ENCODE measurements at regions not wholly inside any gene's neighbourhood (a gene's known extent, or its start where the extent isn't known, plus 50 kb on each side); places are given as distances from the start of the nearest gene placed in this dataset.

- in situ Hi-C loops (cut with HindIII; ENCODE audit: low pct_unique_long_range_greater_than_20kb, low sequenced_read_pairs) = no loop called here
- no peak for DNase-seq (ENCODE audit: low read depth in 1 of 2, low spot score in 1 of 2)
- no peak for TF ChIP-seq JUND (IDR thresholded peaks at IDR 0.05; ENCODE audit: low read depth)
Measured at GRCh38 chr2:885230-886071, 65.2 kb upstream of the SNTG2 start.

- DNase-seq (ENCODE audit: low read depth in 1 of 2, low spot score in 1 of 2) = no peak
- in situ Hi-C loops (cut with HindIII; ENCODE audit: low pct_unique_long_range_greater_than_20kb, low sequenced_read_pairs) = no loop called here
- no peak for TF ChIP-seq JUND (IDR thresholded peaks at IDR 0.05; ENCODE audit: low read depth)
Measured at GRCh38 chr2:883803-884748, 66.6 kb upstream of the SNTG2 start.

DNA sequence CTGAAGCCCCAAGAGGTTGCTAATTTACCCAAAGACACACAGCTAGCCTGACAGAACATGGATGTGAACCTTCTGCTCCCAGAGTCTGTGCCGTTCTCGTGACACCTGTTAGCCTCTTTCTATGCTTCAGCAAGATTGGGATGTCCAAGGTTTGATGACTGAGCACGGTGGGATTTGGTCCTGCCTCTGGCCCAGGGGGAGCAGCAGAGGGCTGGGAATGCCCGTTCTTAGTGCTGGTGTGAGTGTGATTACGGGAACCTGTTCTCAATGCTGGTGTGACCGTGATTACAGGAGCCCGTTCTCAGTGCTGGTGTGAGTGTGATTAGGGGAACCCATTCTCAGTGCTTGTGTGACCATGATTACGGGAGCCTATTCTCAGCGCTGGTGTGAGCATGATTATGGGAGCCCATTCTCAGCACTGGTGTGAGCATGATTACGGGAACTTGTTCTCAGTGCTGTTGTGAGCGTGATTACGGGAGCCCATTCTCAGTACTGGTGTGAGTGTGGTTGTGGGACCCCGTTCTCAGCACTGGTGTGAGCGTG is 67.3 kb upstream of the SNTG2 start:
- in situ Hi-C loops (cut with HindIII; ENCODE audit: low pct_unique_long_range_greater_than_20kb, low sequenced_read_pairs) = no loop called here
- TF ChIP-seq JUND (IDR thresholded peaks at IDR 0.05; ENCODE audit: low read depth) = no peak
- no peak for DNase-seq (ENCODE audit: low read depth in 1 of 2, low spot score in 1 of 2)

DNA sequence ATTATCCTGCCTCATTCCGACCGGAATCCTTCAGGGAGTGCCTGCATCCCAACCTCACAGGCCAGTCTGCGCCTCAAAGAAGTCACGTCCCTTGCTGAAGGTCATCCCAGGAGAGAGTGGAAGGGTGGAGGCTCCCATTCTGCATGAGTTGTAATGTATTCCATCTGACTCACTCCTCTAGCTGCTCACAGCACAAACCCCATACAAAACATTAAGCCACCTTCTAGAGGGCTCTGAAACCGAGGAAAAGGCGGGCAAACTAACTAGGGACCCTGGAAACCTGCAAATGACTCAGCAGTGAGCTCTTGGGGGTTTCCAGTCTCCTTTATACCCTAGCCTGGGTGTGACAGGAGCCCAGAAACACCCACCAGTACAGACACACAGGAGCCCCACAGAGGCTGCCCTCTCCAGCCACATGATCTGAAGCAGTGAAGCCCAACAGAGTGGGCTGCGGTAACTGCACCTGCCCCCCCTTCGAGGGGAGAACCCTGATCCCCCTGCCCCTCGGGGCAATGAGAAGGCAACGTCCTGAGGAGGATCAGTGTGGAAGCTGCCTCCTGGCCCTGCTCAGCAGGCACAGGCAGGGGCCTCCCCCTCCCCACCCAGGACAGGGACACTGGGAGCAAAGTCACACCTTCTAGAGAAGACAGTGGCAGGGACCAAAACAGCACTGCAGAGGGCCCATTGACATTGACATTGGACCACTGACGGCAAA is 69.3 kb upstream of the SNTG2 start:
- DNase-seq (ENCODE audit: low read depth in 1 of 2, low spot score in 1 of 2) = no peak
- in situ Hi-C loops (cut with HindIII; ENCODE audit: low pct_unique_long_range_greater_than_20kb, low sequenced_read_pairs) = no loop called here
- TF ChIP-seq JUND (IDR thresholded peaks at IDR 0.05; ENCODE audit: low read depth) = no peak

- no peak for DNase-seq (ENCODE audit: low read depth in 1 of 2, low spot score in 1 of 2)
- in situ Hi-C loops (cut with HindIII; ENCODE audit: low pct_unique_long_range_greater_than_20kb, low sequenced_read_pairs) = no loop called here
- no peak for TF ChIP-seq JUND (IDR thresholded peaks at IDR 0.05; ENCODE audit: low read depth)
Measured at GRCh38 chr2:880201-880970, 70.3 kb upstream of the SNTG2 start.

DNA sequence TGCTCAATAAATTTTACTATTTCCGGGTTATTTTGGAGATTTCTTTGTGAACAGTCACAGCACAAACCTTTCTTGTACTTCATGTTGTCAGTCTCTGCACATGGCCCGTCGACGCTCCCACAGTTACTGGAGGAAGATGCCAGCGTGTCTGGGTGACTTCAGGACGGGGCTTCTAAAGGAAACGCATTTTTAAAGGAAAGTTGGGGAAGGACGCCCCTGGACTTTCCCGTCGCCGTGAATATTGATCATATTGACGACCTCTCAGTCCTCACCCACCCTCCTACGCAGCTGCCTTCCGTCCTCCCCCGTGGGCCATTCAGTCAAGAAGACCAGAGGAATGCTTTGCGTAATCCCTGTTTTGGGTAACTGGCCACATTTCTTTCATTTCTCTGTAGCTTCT is 71.1 kb upstream of the SNTG2 start:
- in situ Hi-C loops (cut with HindIII; ENCODE audit: low pct_unique_long_range_greater_than_20kb, low sequenced_read_pairs) = no loop called here
- no peak for DNase-seq (ENCODE audit: low read depth in 1 of 2, low spot score in 1 of 2)
- no peak for TF ChIP-seq JUND (IDR thresholded peaks at IDR 0.05; ENCODE audit: low read depth)

DNA sequence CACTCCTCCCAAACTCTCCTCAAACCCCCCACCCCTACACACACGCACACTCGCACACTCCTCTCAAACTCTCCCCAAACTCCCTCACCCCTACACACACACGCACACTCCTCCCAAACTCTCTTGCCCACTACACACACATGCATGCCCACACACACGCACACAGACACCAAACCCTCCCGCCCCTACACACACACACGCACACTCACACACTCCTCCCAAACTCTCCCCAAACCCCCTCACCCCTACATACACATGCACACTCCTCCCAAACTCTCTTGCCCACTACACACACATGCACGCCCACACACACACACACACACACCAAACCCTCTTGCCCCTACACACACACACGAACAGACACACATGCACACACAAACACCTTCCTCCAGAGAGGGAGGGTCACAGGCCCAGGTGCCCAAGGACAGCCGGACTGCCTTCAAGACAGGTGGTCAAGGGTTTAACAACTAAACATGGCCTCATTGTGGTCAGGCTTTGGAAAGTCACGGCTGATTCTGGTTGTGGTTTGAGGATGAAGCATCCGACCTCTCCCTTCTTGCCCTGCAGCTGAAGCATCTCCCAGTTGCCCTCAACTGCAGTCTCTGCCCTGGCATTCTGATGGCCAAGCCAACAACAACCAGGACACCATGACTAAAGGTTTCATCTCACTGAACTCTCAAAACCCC is 72.3 kb upstream of the SNTG2 start:
- no peak for TF ChIP-seq JUND (IDR thresholded peaks at IDR 0.05; ENCODE audit: low read depth)
- in situ Hi-C loops (cut with HindIII; ENCODE audit: low pct_unique_long_range_greater_than_20kb, low sequenced_read_pairs) = no loop called here

DNA sequence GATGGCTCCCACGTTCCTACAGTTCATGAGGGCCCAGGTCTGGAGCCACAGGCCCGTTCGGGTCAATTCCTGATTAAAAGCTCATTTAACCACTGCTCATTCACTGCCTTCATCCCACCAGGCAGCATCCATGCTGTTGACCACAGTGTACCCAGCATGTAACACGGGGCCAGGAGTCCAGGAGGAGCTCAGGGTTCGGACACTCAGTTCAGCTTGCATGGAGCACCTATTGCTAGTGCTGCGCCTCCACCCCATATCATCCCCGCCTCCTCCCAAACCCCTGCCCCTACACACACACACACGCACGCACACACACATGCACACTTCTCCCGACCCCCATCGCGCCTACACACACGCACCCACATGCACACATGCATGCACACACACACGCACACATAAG is 72.9 kb upstream of the SNTG2 start:
- in situ Hi-C loops (cut with HindIII; ENCODE audit: low pct_unique_long_range_greater_than_20kb, low sequenced_read_pairs) = no loop called here
- no peak for DNase-seq (ENCODE audit: low read depth in 1 of 2, low spot score in 1 of 2)
- TF ChIP-seq JUND (IDR thresholded peaks at IDR 0.05; ENCODE audit: low read depth) = no peak

More for the DNA sequence above, 72.3 kb upstream of the SNTG2 start:
- DNase-seq (ENCODE audit: low read depth in 1 of 2, low spot score in 1 of 2) = no peak

DNA sequence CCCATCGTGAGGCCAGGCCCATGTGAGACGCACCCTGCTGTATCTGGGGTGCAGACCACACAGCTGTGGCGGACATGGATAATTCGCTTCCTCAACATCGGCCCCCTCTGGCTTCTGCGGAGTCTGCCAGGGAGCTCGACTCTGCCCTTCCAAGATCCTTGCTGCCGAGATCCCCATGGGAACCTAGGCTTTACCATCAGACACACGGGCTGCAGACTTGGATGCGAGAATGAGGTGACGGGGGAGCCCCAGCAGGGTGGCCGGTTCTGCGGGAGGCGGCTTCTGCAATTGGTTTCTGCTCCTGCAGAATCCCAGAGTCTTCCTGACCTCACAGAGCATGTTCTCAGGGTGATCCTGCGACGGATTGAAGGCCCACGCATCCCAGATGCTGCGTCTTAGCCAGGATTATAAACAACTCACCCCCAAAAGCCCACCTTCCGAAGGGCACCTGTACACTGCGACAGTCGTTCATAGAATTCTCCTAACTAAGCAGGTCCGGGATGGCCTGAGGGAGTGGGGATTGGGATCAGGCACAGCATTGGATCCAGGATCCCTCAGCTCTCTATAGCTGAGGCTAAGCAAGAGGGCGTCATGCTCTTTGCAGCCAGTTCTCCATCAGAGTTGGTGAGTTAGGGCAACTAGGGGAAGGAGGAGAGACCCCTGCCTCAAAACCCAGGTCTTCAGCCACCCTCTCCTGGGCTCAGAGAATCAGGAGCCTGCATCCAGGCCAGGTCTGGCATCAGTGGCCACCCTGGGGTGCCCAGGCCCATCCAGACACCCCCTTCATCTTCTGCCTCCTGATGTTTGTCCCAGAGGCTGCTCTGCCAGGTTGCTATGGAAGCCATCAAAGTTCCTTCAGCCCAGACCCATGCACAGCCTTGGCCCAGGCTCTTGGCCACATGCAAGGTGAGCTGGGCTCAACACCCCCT is 74.7 kb upstream of the SNTG2 start:
- no peak for TF ChIP-seq JUND (IDR thresholded peaks at IDR 0.05; ENCODE audit: low read depth)
- no peak for DNase-seq (ENCODE audit: low read depth in 1 of 2, low spot score in 1 of 2)
- in situ Hi-C loops (cut with HindIII; ENCODE audit: low pct_unique_long_range_greater_than_20kb, low sequenced_read_pairs) = no loop called here

All from T47D (cell line).